K562 (cell line): ENCODE measurements at regions not wholly inside any gene's neighbourhood (a gene's known extent, or its start where the extent isn't known, plus 50 kb on each side); places are given as distances from the start of the nearest gene placed in this dataset.

Experiments
- ATAC-seq: fragments of 200-7000 bp; cut with Tn5 transposase; 3 replicates; pipeline ENCODE4 v1.9.1; 2020; ENCODE audit warnings: moderate library complexity
- BruUV-seq: library from RNA; stranded (reverse); fragments of 400-500 nt; replicated peaks from 2 replicates; lab custom pipeline; 2021; lab: Mats Ljungman, UMichigan
- CTCF ChIA-PET: fragments of 300-600 bp; formaldehyde crosslinking; extraction: SDS; loops from one replicate; lab custom pipeline; 2021; ENCODE audit warnings: low intra/inter-chr PET ratio; lab: Yijun Ruan, JAX
- POLR2A ChIA-PET: fragments of 300-600, 350-650 bp; sonication (Branson Sonifier 250); formaldehyde crosslinking; extraction: SDS; loops from one replicate; lab custom pipeline; 2021; ENCODE audit warnings: antibody characterized with exemption, inconsistent platforms; lab: Yijun Ruan, JAX
- DNase-seq, 4 experiments: peaks; one replicate each; pipeline versions ENCODE4 v3.0.0 to v3.0.0-alpha.2; 2011 to 2018; ENCODE audit warnings: low spot score in 3 of 4, mixed read lengths in 3 of 4; ENCODE audit errors: extremely low read depth in 1 of 4
- FAIRE-seq: peaks from 2 replicates; lab custom pipeline; 2011; peaks lifted over from hg19 to GRCh38; lab: Jason Lieb, UNC
- H2AFZ ChIP-seq: 2 replicates; pipeline ENCODE4 v1.6.0; 2011; ENCODE audit warnings: low read depth, low read length, control low read depth, inconsistent platforms
- H3K27ac ChIP-seq: fragments of 200-600 bp; 3 replicates; pipeline ENCODE4 v1.8.0; 2011; ENCODE audit warnings: low read depth, mild to moderate bottlenecking, control low read depth, inconsistent platforms, low read length, moderate library complexity, mixed read lengths; ENCODE audit errors: extremely low read depth
- H3K27me3 ChIP-seq, 2 experiments: fragments of 300-600 bp in 1 of 2; 2 replicates in 1 of 2; 3 replicates in 1 of 2; pipeline versions ENCODE4 v1.6.0 to v1.8.0; 2011; ENCODE audit warnings: inconsistent platforms in 2 of 2, low read length in 2 of 2, mild to moderate bottlenecking in 1 of 2, mixed read lengths in 1 of 2, moderate library complexity in 1 of 2; ENCODE audit not compliant: control insufficient read depth in 2 of 2, insufficient read depth in 2 of 2
- H3K36me3 ChIP-seq: fragments of 300-600 bp; 3 replicates; pipeline ENCODE4 v1.8.0; 2011; ENCODE audit warnings: mild to moderate bottlenecking, low read length, inconsistent platforms; ENCODE audit not compliant: control insufficient read depth, insufficient read depth
- H3K4me1 ChIP-seq, 2 experiments: fragments of 200-600 bp in 1 of 2; replicated peaks in 1 of 2; 2 replicates in 1 of 2; 3 replicates in 1 of 2; pipeline versions ENCODE4 v1.5.1 to v1.8.0; 2011; ENCODE audit warnings: inconsistent platforms in 2 of 2, low read length in 2 of 2, mild to moderate bottlenecking in 1 of 2, mixed read lengths in 1 of 2, moderate library complexity in 1 of 2; ENCODE audit not compliant: control insufficient read depth in 2 of 2, insufficient read depth in 2 of 2
- H3K4me2 ChIP-seq: 2 replicates; pipeline ENCODE4 v1.6.1; 2011; ENCODE audit warnings: low read length, control low read depth, inconsistent platforms, mixed read lengths; ENCODE audit not compliant: insufficient read depth
- H3K4me3 ChIP-seq: fragments of 200-600 bp; sonication (generic), shearing (Covaris generic); 2 replicates; pipeline ENCODE4 v1.5.1; 2016; ENCODE audit warnings: control low read depth, inconsistent platforms
- H3K79me2 ChIP-seq: fragments of 200-600 bp; 3 replicates; pipeline ENCODE4 v1.8.0; 2011; ENCODE audit warnings: low read length, inconsistent platforms; ENCODE audit not compliant: control insufficient read depth, insufficient read depth
- H3K9ac ChIP-seq, 2 experiments: 2 replicates each; pipeline versions ENCODE4 v1.6.0 to v1.6.1; 2011; ENCODE audit warnings: low read depth in 2 of 2, low read length in 2 of 2, control low read depth in 1 of 2, inconsistent platforms in 1 of 2, mild to moderate bottlenecking in 1 of 2, mixed read lengths in 1 of 2; ENCODE audit not compliant: insufficient read depth in 1 of 2
- H3K9me1 ChIP-seq: one replicate; pipeline ENCODE4 v1.6.0; 2011; ENCODE audit warnings: inconsistent platforms, mild to moderate bottlenecking, low read length, moderate library complexity; ENCODE audit not compliant: control insufficient read depth, insufficient read depth
- H3K9me3 ChIP-seq: replicated peaks from 2 replicates; pipeline ENCODE4 v1.5.1; 2011; ENCODE audit warnings: low read depth, low read length, inconsistent platforms; ENCODE audit not compliant: control insufficient read depth, insufficient read depth
- H4K20me1 ChIP-seq: replicated peaks from 2 replicates; pipeline ENCODE4 v1.6.1; 2011; ENCODE audit warnings: low read length, inconsistent platforms, mixed read lengths; ENCODE audit not compliant: control insufficient read depth, insufficient read depth
- CTCF ChIP-seq, 3 experiments: IDR thresholded peaks in 2 of 3; conservative IDR thresholded peaks in 1 of 3; 2 replicates each; pipeline ENCODE4 v1.5.1; 2011 to 2012; ENCODE audit warnings: low read length in 3 of 3, mild to moderate bottlenecking in 3 of 3, control low read depth in 2 of 3, improper control_type of control experiment in 1 of 3, inconsistent platforms in 1 of 3, low read depth in 1 of 3, mixed read lengths in 1 of 3, moderate library complexity in 1 of 3; ENCODE audit not compliant: insufficient read depth in 2 of 3
- DDX20 ChIP-seq: fragments of 450-650 bp; IDR thresholded peaks from 2 replicates; pipeline ENCODE4 v1.6.1; 2016; ENCODE audit warnings: missing genetic modification characterization, low read depth, mild to moderate bottlenecking, missing compliant biosample characterization, moderate library complexity
- FOXP1 ChIP-seq: sonication (generic); formaldehyde crosslinking; IDR thresholded peaks from 2 replicates; pipeline ENCODE4 v1.8.0; 2022; ENCODE audit warnings: mild to moderate bottlenecking, missing genetic modification reagents
- ILF3 ChIP-seq: fragments of 450-650 bp; IDR thresholded peaks from 2 replicates; pipeline ENCODE4 v1.6.1; 2018; ENCODE audit warnings: antibody characterized with exemption, mild to moderate bottlenecking, moderate library complexity, borderline replicate concordance
- NFRKB ChIP-seq: fragments of 450-650 bp; IDR thresholded peaks from 2 replicates; pipeline ENCODE4 v1.6.1; 2016; ENCODE audit warnings: low read depth
- ZBTB49 ChIP-seq: sonication (generic); formaldehyde crosslinking; IDR thresholded peaks from 2 replicates; pipeline ENCODE4 v1.8.0; 2022; ENCODE audit warnings: missing genetic modification reagents, mild to moderate bottlenecking, borderline replicate concordance
- ZNF133 ChIP-seq: fragments of 250-450 bp; sonication (Bioruptor Pico); IDR thresholded peaks from 2 replicates; pipeline ENCODE4 v1.4.0; 2020; ENCODE audit warnings: mild to moderate bottlenecking
- ZNF253 ChIP-seq: fragments of 250-450 bp; sonication (Bioruptor Pico); conservative IDR thresholded peaks from 2 replicates; pipeline ENCODE4 v1.6.1; 2021; ENCODE audit warnings: mild to moderate bottlenecking
- ZNF639 ChIP-seq, 2 experiments: fragments of 200-800 bp in 1 of 2; sonication (Bioruptor generic) in 1 of 2; sonication (generic) in 1 of 2; formaldehyde crosslinking in 1 of 2; IDR thresholded peaks in 1 of 2; conservative IDR thresholded peaks in 1 of 2; 2 replicates each; pipeline versions ENCODE4 v1.5.0 to v1.6.1; 2016 to 2020; ENCODE audit warnings: missing compliant biosample characterization in 1 of 2, missing genetic modification characterization in 1 of 2, missing genetic modification reagents in 1 of 2
- whole genome bisulfite sequencing: fragments of 100-300 bp; shearing (Covaris generic); methylation state at CpG from one replicate; pipeline ENCODE4 v1.1.6; 2016; ENCODE audit warnings: low coverage, mixed read lengths; ENCODE audit not compliant: insufficient coverage; ENCODE audit errors: missing lambda C conversion rate; 5-methylcytosine and 5-hydroxymethylcytosine counted together
- in situ Hi-C: fragments of 300-500 bp; cut with MboI; formaldehyde crosslinking; loops from 4 replicates; pipeline ENCODE4 v1.15.0; 2018; ENCODE audit warnings: inconsistent platforms, mixed read lengths
- intact Hi-C: fragments of 100-400 bp; cut with micrococcal nuclease; formaldehyde crosslinking; loops from 2 replicates; pipeline ENCODE4 v1.14.2; 2022

GRCh38 chr13:47499358-47500150, 501.5 kb downstream of the SUCLA2 start:
- ATAC-seq (no peak), FAIRE-seq (no peak), DNase-seq (no peak)
- Histone ChIP-seq H4K20me1 (no peaks in the 10 kb centered on the region), H3K79me2 (no peaks in the 10 kb centered on the region), H3K9me1 (no peaks in the 10 kb centered on the region), H3K9ac (no peak overlapping the region), H3K4me3 (no peak overlapping the region), H3K4me2 (no peak overlapping the region), H3K4me1 (no peaks in the 10 kb centered on the region), H3K27ac (no peak overlapping the region), H3K27me3 (no peaks in the 10 kb centered on the region), H2AFZ (no peak overlapping the region), H3K36me3 (no peaks in the 10 kb centered on the region), H3K9me3 (no peaks in the 10 kb centered on the region)
- intact Hi-C loops = no loop called here
- BruUV-seq = no TSS peak
- 1% methylated on average over 6 of the region's 7 CpGs for WGBS
- POLR2A ChIA-PET = no interaction called here
- in situ Hi-C loops = no loop called here
- CTCF ChIA-PET = no interaction called here
- no peak for TF ChIP-seq ZNF639 (CRISPR knock-in tag; conservative IDR thresholded peaks at IDR 0.05 in 1 of 2, IDR thresholded peaks at IDR 0.05 in 1 of 2)
- TF ChIP-seq ILF3 = no peak
- TF ChIP-seq ZNF133 (CRISPR knock-in tag) = no peak
- no peak for TF ChIP-seq ZNF253 (CRISPR knock-in tag)
- no peak for TF ChIP-seq FOXP1 (CRISPR knock-in tag)
- TF ChIP-seq CTCF (IDR thresholded peaks at IDR 0.05 in 2 of 3, conservative IDR thresholded peaks at IDR 0.05 in 1 of 3; ENCODE audit: insufficient read depth in 2 of 3, low read depth in 1 of 3, low read length in 3 of 3) = no peak
- no peak for TF ChIP-seq ZBTB49
- TF ChIP-seq NFRKB = no peak
- no peak for TF ChIP-seq DDX20
